ENCODE measurements at regions not wholly inside any gene's neighbourhood (a gene's known extent, or its start where the extent isn't known, plus 50 kb on each side); places are given as distances from the start of the nearest gene placed in this dataset.
"Not testable (repeated sequence)": the region's sequence is repeated elsewhere in the genome, so short reads cannot be mapped to it uniquely, and the experiment has no call there.

GRCh38 chr21:18002393-18002792 is 183.2 kb upstream of the C21orf91 start:
- Histone ChIP-seq H3F3A (ENCODE audit: low read depth) (no peaks in the 10 kb centered on the region), H3K9ac (ENCODE audit: low read depth, low read length, poor library complexity, severe bottlenecking) (no peak overlapping the region), H3K36me3 (ENCODE audit: insufficient read depth, low read length) (no peaks in the 10 kb centered on the region), H3K4me1 (ENCODE audit: insufficient read depth, low read length, poor library complexity, severe bottlenecking) (peaks cover 5% of the 10 kb centered on the region), H3K9me3 (ENCODE audit: insufficient read depth, low read depth, low read length) (no peaks in the 10 kb centered on the region; the same call in 1 of the 2 replicates), H3K79me2 (ENCODE audit: insufficient read depth, low read length) (no peaks in the 10 kb centered on the region), H3K4me3 (ENCODE audit: low read length, poor library complexity, severe bottlenecking) (no peak overlapping the region), H3K27me3 (ENCODE audit: insufficient read depth, low read length, poor library complexity, severe bottlenecking) (no peaks in the 10 kb centered on the region), H3K9me2 (replicated peaks; ENCODE audit: low read depth, low read length) (no peaks in the 10 kb centered on the region), H3K4me2 (ENCODE audit: low read depth, low read length, poor library complexity, severe bottlenecking) (no peak overlapping the region), H4K20me1 (ENCODE audit: insufficient read depth, low read length, poor library complexity, severe bottlenecking) (no peaks in the 10 kb centered on the region), H2AFZ (ENCODE audit: low read length) (no peak overlapping the region)
- no peak for TF ChIP-seq EZH2phosphoT487 (IDR thresholded peaks at IDR 0.05; ENCODE audit: borderline replicate concordance)
- no peak for TF ChIP-seq CTCF (conservative IDR thresholded peaks at IDR 0.05; ENCODE audit: low read length)

GRCh38 chr21:18000981-18001686 is 182.0 kb upstream of the C21orf91 start:
- TF ChIP-seq CTCF (conservative IDR thresholded peaks at IDR 0.05; ENCODE audit: low read length) (no peak), EZH2phosphoT487 (IDR thresholded peaks at IDR 0.05; ENCODE audit: borderline replicate concordance) (no peak)
- Histone ChIP-seq H3K4me2 (ENCODE audit: low read depth, low read length, poor library complexity, severe bottlenecking) (no peak overlapping the region), H3K36me3 (ENCODE audit: insufficient read depth, low read length) (no peaks in the 10 kb centered on the region), H4K20me1 (ENCODE audit: insufficient read depth, low read length, poor library complexity, severe bottlenecking) (no peaks in the 10 kb centered on the region), H3K4me1 (ENCODE audit: insufficient read depth, low read length, poor library complexity, severe bottlenecking) (peaks cover 5% of the 10 kb centered on the region), H3K4me3 (ENCODE audit: low read length, poor library complexity, severe bottlenecking) (no peak overlapping the region), H3K9me3 (ENCODE audit: insufficient read depth, low read depth, low read length) (no peaks in the 10 kb centered on the region; the same call in 1 of the 2 replicates), H3K9me2 (replicated peaks; ENCODE audit: low read depth, low read length) (no peaks in the 10 kb centered on the region), H3F3A (ENCODE audit: low read depth) (no peaks in the 10 kb centered on the region), H3K79me2 (ENCODE audit: insufficient read depth, low read length) (no peaks in the 10 kb centered on the region), H2AFZ (ENCODE audit: low read length) (no peak overlapping the region), H3K9ac (ENCODE audit: low read depth, low read length, poor library complexity, severe bottlenecking) (no peak overlapping the region), H3K27me3 (ENCODE audit: insufficient read depth, low read length, poor library complexity, severe bottlenecking) (no peaks in the 10 kb centered on the region)

GRCh38 chr21:17998599-17998998 is 179.4 kb upstream of the C21orf91 start:
- H3K79me2 ChIP-seq (ENCODE audit: insufficient read depth, low read length); H3K4me1 ChIP-seq (ENCODE audit: insufficient read depth, low read length, poor library complexity, severe bottlenecking); H3K9ac ChIP-seq (ENCODE audit: low read depth, low read length, poor library complexity, severe bottlenecking); H3K27me3 ChIP-seq (ENCODE audit: insufficient read depth, low read length, poor library complexity, severe bottlenecking); H3K9me2 ChIP-seq (replicated peaks; ENCODE audit: low read depth, low read length); H3F3A ChIP-seq (ENCODE audit: low read depth); H3K9me3 ChIP-seq (ENCODE audit: insufficient read depth, low read depth, low read length); H3K4me2 ChIP-seq (ENCODE audit: low read depth, low read length, poor library complexity, severe bottlenecking); H3K36me3 ChIP-seq (ENCODE audit: insufficient read depth, low read length); H2AFZ ChIP-seq (ENCODE audit: low read length); H3K4me3 ChIP-seq (ENCODE audit: low read length, poor library complexity, severe bottlenecking); H4K20me1 ChIP-seq (ENCODE audit: insufficient read depth, low read length, poor library complexity, severe bottlenecking): not testable (repeated sequence)

GRCh38 chr21:17989780-17990179 is 170.6 kb upstream of the C21orf91 start:
- Histone ChIP-seq H3K79me2 (ENCODE audit: insufficient read depth, low read length) (no peaks in the 10 kb centered on the region), H3K4me3 (ENCODE audit: low read length, poor library complexity, severe bottlenecking) (no peak overlapping the region), H3K36me3 (ENCODE audit: insufficient read depth, low read length) (no peaks in the 10 kb centered on the region), H3K9me2 (replicated peaks; ENCODE audit: low read depth, low read length) (no peaks in the 10 kb centered on the region), H2AFZ (ENCODE audit: low read length) (no peak overlapping the region), H4K20me1 (ENCODE audit: insufficient read depth, low read length, poor library complexity, severe bottlenecking) (no peaks in the 10 kb centered on the region), H3K9me3 (ENCODE audit: insufficient read depth, low read depth, low read length) (no peaks in the 10 kb centered on the region), H3F3A (ENCODE audit: low read depth) (no peaks in the 10 kb centered on the region), H3K27me3 (ENCODE audit: insufficient read depth, low read length, poor library complexity, severe bottlenecking) (no peaks in the 10 kb centered on the region), H3K4me2 (ENCODE audit: low read depth, low read length, poor library complexity, severe bottlenecking) (no peak overlapping the region), H3K9ac (ENCODE audit: low read depth, low read length, poor library complexity, severe bottlenecking) (no peak overlapping the region), H3K4me1 (ENCODE audit: insufficient read depth, low read length, poor library complexity, severe bottlenecking) (no peaks in the 10 kb centered on the region)
- no peak for TF ChIP-seq CTCF (conservative IDR thresholded peaks at IDR 0.05; ENCODE audit: low read length)

Data from Loucy (cell line).